ENCODE measurements at regions not wholly inside any gene's neighbourhood (a gene's known extent, or its start where the extent isn't known, plus 50 kb on each side); places are given as distances from the start of the nearest gene placed in this dataset.

GRCh38 chr7:12765431-12766100 lies 78.1 kb downstream of the ARL4A start:
- peaks cover 3 to 24% (median 7%) of the 10 kb centered on the region in 5 donors for H3K27me3 Mint-ChIP-seq
- peaks cover 0 to 2% (median 2%) of the 10 kb centered on the region in 3 donors for H3K36me3 Mint-ChIP-seq
- H3K4me3 Mint-ChIP-seq, result no peak overlapping the region
- H3K4me1 Mint-ChIP-seq, result no peaks in the 10 kb centered on the region
- no peak overlapping the region for H3K27ac Mint-ChIP-seq
- ATAC-seq (no peak), DNase-seq (no peak)
- H3K9me3 Mint-ChIP-seq, result peaks cover 0 to 8% (median 2%) of the 10 kb centered on the region in 9 donors
- POLR2A ChIA-PET, result no interaction called here

- no peak overlapping the region for H3K4me3 Mint-ChIP-seq
These were observed 79.0 kb downstream of the ARL4A start for GRCh38 chr7:12766416-12766815.

GRCh38 chr7:12768948-12769347 lies 81.5 kb downstream of the ARL4A start:
- Mint-ChIP-seq H3K27ac (no peak overlapping the region), H3K9me3 (peaks cover 0 to 4% (median 0%) of the 10 kb centered on the region in 9 donors), H3K36me3 (peaks cover 0 to 5% (median 0%) of the 10 kb centered on the region in 3 donors), H3K4me3 (no peak overlapping the region), H3K4me1 (peaks cover 0 to 3% (median under 1%) of the 10 kb centered on the region in 4 donors), H3K27me3 (peaks cover 4 to 27% (median 4%) of the 10 kb centered on the region in 5 donors)
- POLR2A ChIA-PET, result no interaction called here
- no peak for ATAC-seq
- no peak for DNase-seq

More at GRCh38 chr7:12766416-12766815, 79.0 kb downstream of the ARL4A start:
- POLR2A ChIA-PET, result no interaction called here
- DNase-seq, result no peak
- H3K9me3 Mint-ChIP-seq, result no peaks in the 10 kb centered on the region
- ATAC-seq, result no peak
- peaks cover 0 to 19% (median 4%) of the 10 kb centered on the region in 5 donors for H3K27me3 Mint-ChIP-seq
- no peaks in the 10 kb centered on the region for H3K36me3 Mint-ChIP-seq
- H3K4me1 Mint-ChIP-seq, result peaks cover 0 to 2% (median 0%) of the 10 kb centered on the region in 4 donors
- H3K27ac Mint-ChIP-seq, result no peak overlapping the region

GRCh38 chr7:12769444-12769843 lies 82.0 kb downstream of the ARL4A start:
- Mint-ChIP-seq H3K4me1 (peaks cover 0 to 3% (median under 1%) of the 10 kb centered on the region in 4 donors), H3K36me3 (peaks cover 0 to 5% (median 0%) of the 10 kb centered on the region in 3 donors), H3K4me3 (no peak overlapping the region), H3K27ac (no peak overlapping the region), H3K9me3 (peaks cover 0 to 4% (median 0%) of the 10 kb centered on the region in 9 donors), H3K27me3 (peaks cover 4 to 27% (median 4%) of the 10 kb centered on the region in 5 donors)
- POLR2A ChIA-PET, result no interaction called here
- no peak for ATAC-seq
- no peak for DNase-seq

- no peak overlapping the region for H3K4me3 Mint-ChIP-seq
- H3K9me3 Mint-ChIP-seq, result peaks cover 0 to 4% (median 0%) of the 10 kb centered on the region in 9 donors
- POLR2A ChIA-PET, result no interaction called here
- H3K27me3 Mint-ChIP-seq, result peaks cover 2 to 27% (median 4%) of the 10 kb centered on the region in 5 donors
- DNase-seq, result no peak
- H3K27ac Mint-ChIP-seq, result no peak overlapping the region
- no peak for ATAC-seq
- H3K4me1 Mint-ChIP-seq, result peaks cover 0 to 3% (median under 1%) of the 10 kb centered on the region in 4 donors
- peaks cover 0 to 5% (median 0%) of the 10 kb centered on the region in 3 donors for H3K36me3 Mint-ChIP-seq
These were observed 83.0 kb downstream of the ARL4A start for GRCh38 chr7:12770227-12770975.

- ATAC-seq, result no peak
- peaks cover 0 to 3% (median under 1%) of the 10 kb centered on the region in 4 donors for H3K4me1 Mint-ChIP-seq
These were observed 84.0 kb downstream of the ARL4A start for GRCh38 chr7:12771378-12771877.

GRCh38 chr7:12772768-12773167 lies 85.3 kb downstream of the ARL4A start:
- peaks cover 0 to 4% (median 0%) of the 10 kb centered on the region in 9 donors for H3K9me3 Mint-ChIP-seq
- no peak overlapping the region for H3K27ac Mint-ChIP-seq
- POLR2A ChIA-PET, result no interaction called here
- DNase-seq (no peak), ATAC-seq (no peak)
- H3K4me1 Mint-ChIP-seq, result peaks cover 0 to 3% (median under 1%) of the 10 kb centered on the region in 4 donors
- H3K4me3 Mint-ChIP-seq, result no peak overlapping the region
- peaks cover 2 to 27% (median 4%) of the 10 kb centered on the region in 5 donors for H3K27me3 Mint-ChIP-seq
- H3K36me3 Mint-ChIP-seq, result peaks cover 0 to 5% (median 0%) of the 10 kb centered on the region in 3 donors

More at GRCh38 chr7:12771378-12771877, 84.0 kb downstream of the ARL4A start:
- DNase-seq, result no peak
- no peak overlapping the region for H3K4me3 Mint-ChIP-seq
- H3K36me3 Mint-ChIP-seq, result peaks cover 0 to 5% (median 0%) of the 10 kb centered on the region in 3 donors
- POLR2A ChIA-PET, result no interaction called here
- H3K27me3 Mint-ChIP-seq, result peaks cover 2 to 27% (median 4%) of the 10 kb centered on the region in 5 donors
- peaks cover 0 to 4% (median 0%) of the 10 kb centered on the region in 9 donors for H3K9me3 Mint-ChIP-seq
- H3K27ac Mint-ChIP-seq, result no peak overlapping the region

- Mint-ChIP-seq H3K4me3 (no peak overlapping the region), H3K27me3 (peaks cover 2 to 21% (median 4%) of the 10 kb centered on the region in 5 donors), H3K27ac (no peak overlapping the region), H3K4me1 (peaks cover 0 to 1% (median 0%) of the 10 kb centered on the region in 4 donors), H3K36me3 (peaks cover 0 to 2% (median 0%) of the 10 kb centered on the region in 3 donors), H3K9me3 (peaks cover 0 to 2% (median 0%) of the 10 kb centered on the region in 9 donors)
- ATAC-seq (no peak), DNase-seq (no peak)
- POLR2A ChIA-PET, result no interaction called here
These were observed 89.8 kb downstream of the ARL4A start for GRCh38 chr7:12777257-12777656.

GRCh38 chr7:12779947-12780346 lies 92.5 kb downstream of the ARL4A start:
- POLR2A ChIA-PET, result no interaction called here
- H3K4me3 Mint-ChIP-seq, result no peak overlapping the region
- DNase-seq (no peak), ATAC-seq (no peak)
- no peaks in the 10 kb centered on the region for H3K9me3 Mint-ChIP-seq
- H3K27ac Mint-ChIP-seq, result peak overlapping the region in 1 of 10 donors; percentile 19
- no peaks in the 10 kb centered on the region for H3K36me3 Mint-ChIP-seq
- H3K4me1 Mint-ChIP-seq, result no peaks in the 10 kb centered on the region
- H3K27me3 Mint-ChIP-seq, result peaks cover 0 to 12% (median 2%) of the 10 kb centered on the region in 5 donors

- Mint-ChIP-seq H3K9me3 (no peaks in the 10 kb centered on the region), H3K4me1 (no peaks in the 10 kb centered on the region), H3K36me3 (no peaks in the 10 kb centered on the region), H3K27me3 (peaks cover 0 to 8% (median 3%) of the 10 kb centered on the region in 5 donors), H3K27ac (no peak overlapping the region), H3K4me3 (no peak overlapping the region)
- POLR2A ChIA-PET, result no interaction called here
- ATAC-seq (no peak), DNase-seq (no peak)
These were observed 96.1 kb downstream of the ARL4A start for GRCh38 chr7:12783421-12784095.

- H3K27me3 Mint-ChIP-seq, result peaks cover 0 to 8% (median 1%) of the 10 kb centered on the region in 5 donors
- no peak overlapping the region for H3K4me3 Mint-ChIP-seq
- H3K4me1 Mint-ChIP-seq, result no peaks in the 10 kb centered on the region
- POLR2A ChIA-PET, result no interaction called here
- H3K36me3 Mint-ChIP-seq, result no peaks in the 10 kb centered on the region
- H3K9me3 Mint-ChIP-seq, result no peaks in the 10 kb centered on the region
- H3K27ac Mint-ChIP-seq, result no peak overlapping the region
- DNase-seq (no peak), ATAC-seq (no peak)
These were observed 98.0 kb downstream of the ARL4A start for GRCh38 chr7:12785473-12785872.

- Mint-ChIP-seq H3K36me3 (no peaks in the 10 kb centered on the region), H3K27ac (no peak overlapping the region), H3K4me3 (no peak overlapping the region), H3K9me3 (no peaks in the 10 kb centered on the region), H3K4me1 (no peaks in the 10 kb centered on the region), H3K27me3 (peaks cover 0 to 8% (median 0%) of the 10 kb centered on the region in 5 donors)
- ATAC-seq (no peak), DNase-seq (no peak)
- POLR2A ChIA-PET, result no interaction called here
These were observed 99.1 kb downstream of the ARL4A start for GRCh38 chr7:12786494-12786893.
